ENCODE measurements at regions not wholly inside any gene's neighbourhood (a gene's known extent, or its start where the extent isn't known, plus 50 kb on each side); places are given as distances from the start of the nearest gene placed in this dataset.

GRCh38 chr13:83423381-83423780 is 458.9 kb downstream of the SLITRK1 start:
- no peak for TF ChIP-seq JUND (IDR thresholded peaks at IDR 0.05; ENCODE audit: low read depth)
- no peak for DNase-seq (ENCODE audit: low read depth in 1 of 2, low spot score in 1 of 2)
- in situ Hi-C loops (cut with HindIII; ENCODE audit: low pct_unique_long_range_greater_than_20kb, low sequenced_read_pairs) = no loop called here

GRCh38 chr13:83414393-83414792 is 467.9 kb downstream of the SLITRK1 start:
- DNase-seq (ENCODE audit: low read depth in 1 of 2, low spot score in 1 of 2) = no peak
- TF ChIP-seq JUND (IDR thresholded peaks at IDR 0.05; ENCODE audit: low read depth) = no peak
- in situ Hi-C loops (cut with HindIII; ENCODE audit: low pct_unique_long_range_greater_than_20kb, low sequenced_read_pairs) = no loop called here

- in situ Hi-C loops (cut with HindIII; ENCODE audit: low pct_unique_long_range_greater_than_20kb, low sequenced_read_pairs) = no loop called here
- DNase-seq (ENCODE audit: low read depth in 1 of 2, low spot score in 1 of 2) = no peak
- TF ChIP-seq JUND (IDR thresholded peaks at IDR 0.05; ENCODE audit: low read depth) = no peak
These were observed 495.7 kb downstream of the SLITRK1 start for GRCh38 chr13:83386609-83387008.

- DNase-seq (ENCODE audit: low read depth in 1 of 2, low spot score in 1 of 2) = no peak
- in situ Hi-C loops (cut with HindIII; ENCODE audit: low pct_unique_long_range_greater_than_20kb, low sequenced_read_pairs) = no loop called here
- TF ChIP-seq JUND (IDR thresholded peaks at IDR 0.05; ENCODE audit: low read depth) = no peak
These were observed 503.4 kb downstream of the SLITRK1 start for GRCh38 chr13:83378908-83379307.

GRCh38 chr13:83377491-83377890 is 504.8 kb downstream of the SLITRK1 start:
- in situ Hi-C loops (cut with HindIII; ENCODE audit: low pct_unique_long_range_greater_than_20kb, low sequenced_read_pairs) = no loop called here

GRCh38 chr13:83372786-83373185 is 509.5 kb downstream of the SLITRK1 start:
- in situ Hi-C loops (cut with HindIII; ENCODE audit: low pct_unique_long_range_greater_than_20kb, low sequenced_read_pairs) = no loop called here
- no peak for DNase-seq (ENCODE audit: low read depth in 1 of 2, low spot score in 1 of 2)
- no peak for TF ChIP-seq JUND (IDR thresholded peaks at IDR 0.05; ENCODE audit: low read depth)

More at GRCh38 chr13:83377491-83377890, 504.8 kb downstream of the SLITRK1 start:
- no peak for DNase-seq (ENCODE audit: low read depth in 1 of 2, low spot score in 1 of 2)
- no peak for TF ChIP-seq JUND (IDR thresholded peaks at IDR 0.05; ENCODE audit: low read depth)

- in situ Hi-C loops (cut with HindIII; ENCODE audit: low pct_unique_long_range_greater_than_20kb, low sequenced_read_pairs) = no loop called here
- no peak for TF ChIP-seq JUND (IDR thresholded peaks at IDR 0.05; ENCODE audit: low read depth)
These were observed 516.6 kb downstream of the SLITRK1 start for GRCh38 chr13:83365723-83366122.

GRCh38 chr13:83355041-83355440 is 527.2 kb downstream of the SLITRK1 start:
- in situ Hi-C loops (cut with HindIII; ENCODE audit: low pct_unique_long_range_greater_than_20kb, low sequenced_read_pairs) = no loop called here
- no peak for DNase-seq (ENCODE audit: low read depth in 1 of 2, low spot score in 1 of 2)
- TF ChIP-seq JUND (IDR thresholded peaks at IDR 0.05; ENCODE audit: low read depth) = no peak

More at GRCh38 chr13:83365723-83366122, 516.6 kb downstream of the SLITRK1 start:
- DNase-seq (ENCODE audit: low read depth in 1 of 2, low spot score in 1 of 2) = no peak

GRCh38 chr13:83352391-83352790 is 529.9 kb downstream of the SLITRK1 start:
- no peak for DNase-seq (ENCODE audit: low read depth in 1 of 2, low spot score in 1 of 2)
- in situ Hi-C loops (cut with HindIII; ENCODE audit: low pct_unique_long_range_greater_than_20kb, low sequenced_read_pairs) = no loop called here
- TF ChIP-seq JUND (IDR thresholded peaks at IDR 0.05; ENCODE audit: low read depth) = no peak

GRCh38 chr13:83350569-83350968 is 531.7 kb downstream of the SLITRK1 start:
- in situ Hi-C loops (cut with HindIII; ENCODE audit: low pct_unique_long_range_greater_than_20kb, low sequenced_read_pairs) = no loop called here
- DNase-seq (ENCODE audit: low read depth in 1 of 2, low spot score in 1 of 2) = no peak
- TF ChIP-seq JUND (IDR thresholded peaks at IDR 0.05; ENCODE audit: low read depth) = no peak

- in situ Hi-C loops (cut with HindIII; ENCODE audit: low pct_unique_long_range_greater_than_20kb, low sequenced_read_pairs) = no loop called here
- no peak for TF ChIP-seq JUND (IDR thresholded peaks at IDR 0.05; ENCODE audit: low read depth)
- DNase-seq (ENCODE audit: low read depth in 1 of 2, low spot score in 1 of 2) = no peak
These were observed 537.8 kb downstream of the SLITRK1 start for GRCh38 chr13:83344518-83344917.

GRCh38 chr13:83340170-83340569 is 542.1 kb downstream of the SLITRK1 start:
- peak in 1 of 2 experiments; percentile 24 for DNase-seq (ENCODE audit: low read depth in 1 of 2, low spot score in 1 of 2)
- in situ Hi-C loops (cut with HindIII; ENCODE audit: low pct_unique_long_range_greater_than_20kb, low sequenced_read_pairs) = no loop called here
- no peak for TF ChIP-seq JUND (IDR thresholded peaks at IDR 0.05; ENCODE audit: low read depth)

GRCh38 chr13:83333614-83334388 is 548.5 kb downstream of the SLITRK1 start:
- TF ChIP-seq JUND (IDR thresholded peaks at IDR 0.05; ENCODE audit: low read depth) = no peak
- DNase-seq (ENCODE audit: low read depth in 1 of 2, low spot score in 1 of 2) = no peak
- in situ Hi-C loops (cut with HindIII; ENCODE audit: low pct_unique_long_range_greater_than_20kb, low sequenced_read_pairs) = no loop called here

- in situ Hi-C loops (cut with HindIII; ENCODE audit: low pct_unique_long_range_greater_than_20kb, low sequenced_read_pairs) = no loop called here
- no peak for TF ChIP-seq JUND (IDR thresholded peaks at IDR 0.05; ENCODE audit: low read depth)
- DNase-seq (ENCODE audit: low read depth in 1 of 2, low spot score in 1 of 2) = no peak
These were observed 549.5 kb downstream of the SLITRK1 start for GRCh38 chr13:83332751-83333150.

Measured in T47D (cell line).